ENCODE measurements at regions not wholly inside any gene's neighbourhood (a gene's known extent, or its start where the extent isn't known, plus 50 kb on each side); places are given as distances from the start of the nearest gene placed in this dataset.

GRCh38 chr7:24039991-24040624 lies 243.9 kb upstream of the NPY start:
- H3K4me3 Mint-ChIP-seq, result no peak overlapping the region
- Histone ChIP-seq H3K36me3 (ENCODE audit: control insufficient read depth in 2 of 3, insufficient read depth in 3 of 3, low read length in 3 of 3) (no peaks in the 10 kb centered on the region), H3K4me3 (ENCODE audit: low read length) (no peak overlapping the region), H3K27me3 (ENCODE audit: control insufficient read depth in 2 of 2, insufficient read depth in 2 of 2, low read length in 2 of 2) (no peaks in the 10 kb centered on the region), H3K4me1 (ENCODE audit: control insufficient read depth in 2 of 2, insufficient read depth in 2 of 2, low read length in 2 of 2) (no peaks in the 10 kb centered on the region), H3K27ac (ENCODE audit: low read depth, low read length) (no peak overlapping the region), H3K9me3 (ENCODE audit: control insufficient read depth in 2 of 3, low read length in 3 of 3) (no peaks in the 10 kb centered on the region)
- H3K4me1 Mint-ChIP-seq, result peaks cover 5 to 17% (median 8%) of the 10 kb centered on the region in 7 donors
- ChIA-PET POLR2A (no interaction called here), CTCF (no interaction called here)
- no peak for ATAC-seq
- peaks cover 0 to 5% (median 0%) of the 10 kb centered on the region in 11 donors for H3K9me3 Mint-ChIP-seq
- intact Hi-C loops (cut with micrococcal nuclease), result no loop called here
- DNase-seq, result no peak
- H3K27ac Mint-ChIP-seq, result no peak overlapping the region
- H3K27me3 Mint-ChIP-seq, result peaks cover 0 to 6% (median 0%) of the 10 kb centered on the region in 5 donors
- H3K36me3 Mint-ChIP-seq, result no peaks in the 10 kb centered on the region

- Mint-ChIP-seq H3K9me3 (peaks cover 0 to 5% (median 0%) of the 10 kb centered on the region in 11 donors), H3K4me1 (peaks cover 0 to 2% (median 0%) of the 10 kb centered on the region in 7 donors), H3K4me3 (no peak overlapping the region), H3K27ac (no peak overlapping the region), H3K36me3 (no peaks in the 10 kb centered on the region), H3K27me3 (peaks cover 0 to 6% (median 5%) of the 10 kb centered on the region in 5 donors)
- Histone ChIP-seq H3K4me1 (ENCODE audit: control insufficient read depth in 2 of 2, insufficient read depth in 2 of 2, low read length in 2 of 2) (no peaks in the 10 kb centered on the region), H3K9me3 (ENCODE audit: control insufficient read depth in 2 of 3, low read length in 3 of 3) (no peaks in the 10 kb centered on the region), H3K4me3 (ENCODE audit: low read length) (no peak overlapping the region), H3K27ac (ENCODE audit: low read depth, low read length) (no peak overlapping the region), H3K36me3 (ENCODE audit: control insufficient read depth in 2 of 3, insufficient read depth in 3 of 3, low read length in 3 of 3) (no peaks in the 10 kb centered on the region), H3K27me3 (ENCODE audit: control insufficient read depth in 2 of 2, insufficient read depth in 2 of 2, low read length in 2 of 2) (no peaks in the 10 kb centered on the region)
- no peak for DNase-seq
- intact Hi-C loops (cut with micrococcal nuclease), result no loop called here
- no peak for ATAC-seq
- ChIA-PET POLR2A (no interaction called here), CTCF (no interaction called here)
Observed at GRCh38 chr7:24042028-24042427, 242.0 kb upstream of the NPY start.

- DNase-seq (no peak), ATAC-seq (no peak)
- ChIA-PET POLR2A (no interaction called here), CTCF (no interaction called here)
- Mint-ChIP-seq H3K4me1 (peaks cover 0 to 1% (median 0%) of the 10 kb centered on the region in 7 donors), H3K9me3 (peaks cover 0 to 3% (median 0%) of the 10 kb centered on the region in 11 donors), H3K27me3 (peaks cover 16 to 33% (median 22%) of the 10 kb centered on the region in 5 donors), H3K27ac (no peak overlapping the region), H3K36me3 (no peaks in the 10 kb centered on the region), H3K4me3 (no peak overlapping the region)
- H3K27ac ChIP-seq (ENCODE audit: low read depth, low read length), result no peak overlapping the region
- H3K9me3 ChIP-seq (ENCODE audit: control insufficient read depth in 2 of 3, low read length in 3 of 3), result no peaks in the 10 kb centered on the region
- H3K36me3 ChIP-seq (ENCODE audit: control insufficient read depth in 2 of 3, insufficient read depth in 3 of 3, low read length in 3 of 3), result no peaks in the 10 kb centered on the region
- no peaks in the 10 kb centered on the region for H3K4me1 ChIP-seq (ENCODE audit: control insufficient read depth in 2 of 2, insufficient read depth in 2 of 2, low read length in 2 of 2)
- intact Hi-C loops (cut with micrococcal nuclease), result no loop called here
- H3K4me3 ChIP-seq (ENCODE audit: low read length), result no peak overlapping the region
- no peaks in the 10 kb centered on the region for H3K27me3 ChIP-seq (ENCODE audit: control insufficient read depth in 2 of 2, insufficient read depth in 2 of 2, low read length in 2 of 2)
Observed at GRCh38 chr7:24049296-24049695, 234.7 kb upstream of the NPY start.

GRCh38 chr7:24050991-24051560 lies 232.9 kb upstream of the NPY start:
- ChIA-PET CTCF (no interaction called here), POLR2A (no interaction called here)
- H3K36me3 Mint-ChIP-seq, result no peaks in the 10 kb centered on the region
- Histone ChIP-seq H3K27me3 (ENCODE audit: control insufficient read depth in 2 of 2, insufficient read depth in 2 of 2, low read length in 2 of 2) (no peaks in the 10 kb centered on the region), H3K4me1 (ENCODE audit: control insufficient read depth in 2 of 2, insufficient read depth in 2 of 2, low read length in 2 of 2) (no peaks in the 10 kb centered on the region), H3K36me3 (ENCODE audit: control insufficient read depth in 2 of 3, insufficient read depth in 3 of 3, low read length in 3 of 3) (no peaks in the 10 kb centered on the region), H3K9me3 (ENCODE audit: control insufficient read depth in 2 of 3, low read length in 3 of 3) (no peaks in the 10 kb centered on the region), H3K4me3 (ENCODE audit: low read length) (no peak overlapping the region), H3K27ac (ENCODE audit: low read depth, low read length) (no peak overlapping the region)
- DNase-seq (no peak), ATAC-seq (no peak)
- intact Hi-C loops (cut with micrococcal nuclease), result no loop called here
- H3K27ac Mint-ChIP-seq, result no peak overlapping the region
- peaks cover 18 to 35% (median 29%) of the 10 kb centered on the region in 5 donors for H3K27me3 Mint-ChIP-seq
- no peak overlapping the region for H3K4me3 Mint-ChIP-seq
- H3K4me1 Mint-ChIP-seq, result peaks cover 0 to 1% (median 0%) of the 10 kb centered on the region in 7 donors
- no peaks in the 10 kb centered on the region for H3K9me3 Mint-ChIP-seq

- Mint-ChIP-seq H3K36me3 (no peaks in the 10 kb centered on the region), H3K9me3 (no peaks in the 10 kb centered on the region), H3K27me3 (peaks cover 18 to 41% (median 29%) of the 10 kb centered on the region in 5 donors), H3K4me3 (no peak overlapping the region), H3K4me1 (peaks cover 0 to 1% (median 0%) of the 10 kb centered on the region in 7 donors), H3K27ac (no peak overlapping the region)
- no peaks in the 10 kb centered on the region for H3K36me3 ChIP-seq (ENCODE audit: control insufficient read depth in 2 of 3, insufficient read depth in 3 of 3, low read length in 3 of 3)
- H3K4me3 ChIP-seq (ENCODE audit: low read length), result no peak overlapping the region
- ChIA-PET POLR2A (no interaction called here), CTCF (no interaction called here)
- H3K9me3 ChIP-seq (ENCODE audit: control insufficient read depth in 2 of 3, low read length in 3 of 3), result no peaks in the 10 kb centered on the region
- no peak overlapping the region for H3K27ac ChIP-seq (ENCODE audit: low read depth, low read length)
- no peaks in the 10 kb centered on the region for H3K4me1 ChIP-seq (ENCODE audit: control insufficient read depth in 2 of 2, insufficient read depth in 2 of 2, low read length in 2 of 2)
- no peak for ATAC-seq
- intact Hi-C loops (cut with micrococcal nuclease), result no loop called here
- no peak for DNase-seq
- no peaks in the 10 kb centered on the region for H3K27me3 ChIP-seq (ENCODE audit: control insufficient read depth in 2 of 2, insufficient read depth in 2 of 2, low read length in 2 of 2)
Observed at GRCh38 chr7:24051651-24052050, 232.3 kb upstream of the NPY start.

GRCh38 chr7:24052572-24053260 lies 231.3 kb upstream of the NPY start:
- H3K4me1 ChIP-seq (ENCODE audit: control insufficient read depth in 2 of 2, insufficient read depth in 2 of 2, low read length in 2 of 2), result no peaks in the 10 kb centered on the region
- no peaks in the 10 kb centered on the region for H3K36me3 ChIP-seq (ENCODE audit: control insufficient read depth in 2 of 3, insufficient read depth in 3 of 3, low read length in 3 of 3)
- H3K27me3 Mint-ChIP-seq, result peaks cover 23 to 39% (median 29%) of the 10 kb centered on the region in 5 donors
- H3K27ac ChIP-seq (ENCODE audit: low read depth, low read length), result no peak overlapping the region
- H3K4me3 Mint-ChIP-seq, result no peak overlapping the region
- POLR2A ChIA-PET, result no interaction called here
- no peak overlapping the region for H3K27ac Mint-ChIP-seq
- DNase-seq (no peak), ATAC-seq (no peak)
- H3K9me3 Mint-ChIP-seq, result peaks cover 0 to 1% (median 0%) of the 10 kb centered on the region in 11 donors
- H3K36me3 Mint-ChIP-seq, result no peaks in the 10 kb centered on the region
- H3K9me3 ChIP-seq (ENCODE audit: control insufficient read depth in 2 of 3, low read length in 3 of 3), result no peaks in the 10 kb centered on the region
- H3K27me3 ChIP-seq (ENCODE audit: control insufficient read depth in 2 of 2, insufficient read depth in 2 of 2, low read length in 2 of 2), result no peaks in the 10 kb centered on the region
- intact Hi-C loops (cut with micrococcal nuclease), result no loop called here
- H3K4me1 Mint-ChIP-seq, result peaks cover 0 to 1% (median 0%) of the 10 kb centered on the region in 7 donors
- CTCF ChIA-PET, result no interaction called here
- no peak overlapping the region for H3K4me3 ChIP-seq (ENCODE audit: low read length)

Data from naive thymus-derived CD4-positive, alpha-beta T cell (primary cell).